C4-2B (cell line): ENCODE measurements at regions not wholly inside any gene's neighbourhood (a gene's known extent, or its start where the extent isn't known, plus 50 kb on each side); places are given as distances from the start of the nearest gene placed in this dataset.

Source experiments
- H3K27ac ChIP-seq: fragments of 450-650 bp; 2 replicates; pipeline ENCODE4 v1.5.1; 2017
- CTCF ChIP-seq: fragments of 450-650 bp; conservative IDR thresholded peaks from 2 replicates; pipeline ENCODE4 v1.5.1; 2017; ENCODE audit warnings: mild to moderate bottlenecking
- ZFX ChIP-seq: fragments of 450-650 bp; IDR thresholded peaks from 2 replicates; pipeline ENCODE4 v1.6.1; 2017

- no peak overlapping the region for H3K27ac ChIP-seq
- no peak for TF ChIP-seq ZFX
- no peak for TF ChIP-seq CTCF
These were observed 163.3 kb upstream of the IER5L start for GRCh38 chr9:129341171-129341986.

GRCh38 chr9:129340427-129341170, 162.5 kb upstream of the IER5L start:
- TF ChIP-seq ZFX = no peak
- no peak for TF ChIP-seq CTCF
- no peak overlapping the region for H3K27ac ChIP-seq

- no peak for TF ChIP-seq ZFX
- no peak for TF ChIP-seq CTCF
- no peak overlapping the region for H3K27ac ChIP-seq
These were observed 161.6 kb upstream of the IER5L start for GRCh38 chr9:129339539-129340157.

GRCh38 chr9:129338724-129339430, 160.8 kb upstream of the IER5L start:
- no peak overlapping the region for H3K27ac ChIP-seq
- TF ChIP-seq CTCF = no peak
- no peak for TF ChIP-seq ZFX

- TF ChIP-seq ZFX (no peak), CTCF (no peak)
- no peak overlapping the region for H3K27ac ChIP-seq
These were observed 159.5 kb upstream of the IER5L start for GRCh38 chr9:129337336-129338140.

- no peak overlapping the region for H3K27ac ChIP-seq
These were observed 158.7 kb upstream of the IER5L start for GRCh38 chr9:129336601-129337331.

More at GRCh38 chr9:129336601-129337331, 158.7 kb upstream of the IER5L start:
- TF ChIP-seq CTCF = no peak
- TF ChIP-seq ZFX = no peak
